COLO829 (cell line): ENCODE measurements at regions not wholly inside any gene's neighbourhood (a gene's known extent, or its start where the extent isn't known, plus 50 kb on each side); places are given as distances from the start of the nearest gene placed in this dataset.

Source experiments
- DNase-seq: peaks from one replicate; pipeline ENCODE4 v3.0.0; 2012; ENCODE audit warnings: low spot score

DNA sequence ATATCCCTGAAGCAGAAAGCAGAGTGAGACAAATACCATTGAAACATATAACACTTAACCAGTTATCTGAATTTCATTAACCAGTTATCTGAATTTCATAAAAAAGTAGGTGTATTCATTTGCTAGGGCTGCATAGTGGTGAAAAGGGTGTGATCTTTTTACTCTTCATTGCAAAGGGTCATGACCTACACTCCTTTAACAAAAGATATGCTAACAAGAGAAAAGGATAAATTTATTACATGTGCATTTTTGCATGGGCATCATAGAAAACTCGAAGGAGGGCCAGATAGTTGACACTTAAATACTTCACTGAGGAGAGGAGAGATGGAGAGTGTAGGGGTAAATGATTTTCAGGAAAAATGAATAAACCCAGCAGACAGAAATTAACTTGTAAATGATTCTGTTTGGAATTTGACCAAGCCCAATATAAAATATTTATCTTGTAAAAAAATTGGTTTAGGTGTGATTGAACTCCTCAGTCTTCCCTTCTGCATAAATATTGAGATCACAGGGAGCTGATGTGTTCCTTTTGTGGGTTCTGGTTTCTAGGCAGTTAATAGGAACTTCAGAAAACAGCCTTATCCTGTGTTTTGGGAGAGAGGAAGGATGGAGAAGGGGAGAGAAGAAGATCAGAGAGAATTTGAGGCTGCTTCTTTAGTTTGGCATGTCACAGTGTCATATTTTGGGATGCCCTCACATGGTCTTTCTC is 372.5 kb upstream of the SYT4 start:
- no peak for DNase-seq

GRCh38 chr18:43650426-43650825 is 373.1 kb upstream of the SYT4 start:
- no peak for DNase-seq

DNA sequence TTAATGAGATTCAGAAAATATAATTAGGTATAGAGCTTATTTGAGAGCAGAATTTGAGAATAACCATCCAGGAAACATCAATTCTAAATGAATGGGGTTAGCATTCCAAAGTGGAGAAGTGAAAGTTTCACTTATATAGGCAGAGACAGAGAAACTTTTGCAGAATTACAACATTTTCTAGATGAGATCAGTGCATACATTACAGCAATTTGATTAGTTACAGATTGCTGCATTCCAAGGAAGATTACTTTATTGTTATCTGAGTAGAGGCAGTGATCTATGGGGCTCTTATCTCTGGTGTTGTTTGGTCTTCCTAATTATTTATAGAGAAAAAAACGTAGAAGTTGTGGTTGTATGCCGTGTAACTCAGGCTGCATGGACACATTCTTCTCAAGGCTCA is 373.8 kb upstream of the SYT4 start:
- DNase-seq: no peak

DNA sequence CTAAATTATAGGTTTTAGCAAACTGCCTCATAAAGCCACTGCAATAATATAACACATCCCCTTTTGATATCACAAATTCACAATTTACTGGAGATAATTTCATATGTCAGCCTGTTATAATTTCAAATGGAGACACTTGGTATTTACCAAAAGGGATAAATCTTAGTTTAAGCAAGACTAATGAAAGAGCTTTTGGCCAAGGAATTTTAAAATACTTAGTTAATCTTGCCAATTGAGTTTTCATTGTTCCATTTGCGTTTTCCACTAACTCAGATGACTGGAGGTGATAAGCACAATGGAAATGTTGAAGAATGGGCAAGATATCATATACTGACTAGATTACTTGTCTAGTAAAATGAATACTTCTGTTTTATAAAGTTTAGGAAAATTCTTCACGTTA is 379.3 kb upstream of the SYT4 start:
- DNase-seq: no peak

DNA sequence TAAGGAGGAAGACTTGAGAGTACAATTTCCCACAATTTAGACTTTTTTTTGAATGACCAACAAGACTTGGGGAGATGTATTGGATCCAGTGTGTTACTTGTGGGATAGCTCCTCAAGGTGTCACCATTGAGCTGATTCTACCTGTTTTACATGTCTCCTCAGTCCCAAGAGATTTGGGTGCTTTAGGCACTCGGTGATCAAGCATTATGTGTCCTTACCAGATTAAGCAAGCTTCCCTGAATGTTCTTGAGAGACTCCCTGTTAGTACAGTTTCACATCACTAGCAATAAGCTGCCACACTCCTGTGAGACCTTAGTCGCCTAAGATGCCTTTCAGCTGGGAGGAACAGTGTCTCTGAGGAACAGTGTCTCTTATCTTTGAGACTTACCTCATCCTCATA is 384.3 kb upstream of the SYT4 start:
- no peak for DNase-seq

DNA sequence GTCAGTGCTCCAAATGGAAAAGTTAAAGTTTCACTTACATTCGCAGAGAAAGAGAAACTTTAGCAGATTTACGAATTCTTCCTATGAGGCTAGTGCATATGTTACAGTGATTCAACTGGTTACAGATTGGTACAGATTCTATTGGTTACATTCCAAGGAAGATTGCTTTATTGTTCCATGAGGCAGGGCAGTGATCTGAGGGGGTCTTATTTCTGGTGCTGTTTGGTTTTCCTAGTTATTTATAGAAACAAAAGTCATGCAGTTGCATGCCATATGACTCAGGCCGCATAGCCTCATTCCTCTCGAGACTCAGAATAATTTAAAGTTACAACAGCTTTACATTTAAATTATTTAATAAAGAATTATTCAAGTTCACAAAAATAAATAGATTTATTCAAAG is 385.4 kb upstream of the SYT4 start:
- DNase-seq: peak; percentile 3

GRCh38 chr18:43663159-43663558 is 385.9 kb upstream of the SYT4 start:
- no peak for DNase-seq

DNA sequence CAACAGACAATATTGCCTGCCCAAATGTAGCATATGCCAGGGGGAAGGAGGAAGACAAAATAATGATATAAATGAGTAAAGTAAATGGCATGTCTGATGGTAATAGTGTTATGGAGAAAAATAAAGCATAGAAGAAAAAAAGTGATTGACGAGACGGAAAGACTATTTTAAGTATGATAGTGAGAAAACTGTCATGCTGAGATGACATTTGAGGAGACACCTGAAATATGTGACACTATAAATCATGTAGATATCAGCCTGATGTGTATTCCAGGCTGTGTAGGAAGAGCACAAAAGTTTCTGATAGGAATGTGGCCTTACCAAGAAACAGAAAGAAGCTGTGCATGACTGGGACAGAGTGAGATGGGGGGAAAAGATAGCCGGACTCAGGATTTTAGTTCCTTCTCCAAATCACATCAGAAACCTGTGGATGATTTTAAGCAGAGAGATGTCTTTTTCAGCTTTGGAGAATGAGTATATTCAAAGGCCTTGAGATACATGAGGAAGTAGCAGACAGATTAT is 387.3 kb upstream of the SYT4 start:
- DNase-seq: no peak

- no peak for DNase-seq
Measured at GRCh38 chr18:43665105-43665788, 388.0 kb upstream of the SYT4 start.

- no peak for DNase-seq
Measured at GRCh38 chr18:43668866-43669265, 391.6 kb upstream of the SYT4 start.

DNA sequence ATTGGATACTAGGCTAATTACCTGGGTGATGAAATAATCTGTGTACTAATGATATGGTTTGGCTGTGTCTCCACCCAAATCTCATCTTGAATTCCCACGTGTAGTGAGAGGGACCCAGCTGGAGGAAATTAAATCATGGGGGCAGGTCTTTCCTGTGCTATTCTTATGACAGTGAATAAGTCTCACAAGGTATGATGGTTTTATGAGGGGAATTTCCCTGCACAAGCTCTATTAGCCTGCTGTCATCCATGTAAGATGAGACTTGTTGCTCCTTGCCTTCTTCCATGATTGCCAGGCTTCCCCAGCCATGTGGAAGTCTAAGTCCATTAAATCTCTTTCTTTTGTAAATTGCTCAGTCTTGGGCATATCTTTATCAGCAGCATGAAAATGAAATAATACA is 394.1 kb upstream of the SYT4 start:
- no peak for DNase-seq

GRCh38 chr18:43680096-43680495 is 402.8 kb upstream of the SYT4 start:
- no peak for DNase-seq

DNA sequence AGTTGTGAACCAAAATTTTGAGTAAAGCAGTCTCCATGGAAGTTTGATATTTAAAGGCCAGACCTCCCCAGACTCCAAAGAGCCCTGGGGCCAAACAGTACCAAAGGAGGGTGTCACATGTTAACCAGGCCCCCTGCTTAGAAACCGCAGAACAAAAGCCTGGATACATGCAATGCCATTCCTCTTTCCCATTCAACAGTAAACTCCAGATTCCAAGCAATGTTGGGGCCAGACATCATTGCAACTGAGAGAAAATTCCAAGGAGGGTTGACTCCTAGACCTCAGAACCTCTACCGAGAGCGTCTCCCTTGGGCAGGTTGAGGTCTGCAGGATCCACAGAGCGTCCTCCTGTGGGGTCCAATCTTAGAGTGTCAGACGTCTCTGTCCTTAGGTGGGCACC is 404.4 kb upstream of the SYT4 start:
- no peak for DNase-seq

DNA sequence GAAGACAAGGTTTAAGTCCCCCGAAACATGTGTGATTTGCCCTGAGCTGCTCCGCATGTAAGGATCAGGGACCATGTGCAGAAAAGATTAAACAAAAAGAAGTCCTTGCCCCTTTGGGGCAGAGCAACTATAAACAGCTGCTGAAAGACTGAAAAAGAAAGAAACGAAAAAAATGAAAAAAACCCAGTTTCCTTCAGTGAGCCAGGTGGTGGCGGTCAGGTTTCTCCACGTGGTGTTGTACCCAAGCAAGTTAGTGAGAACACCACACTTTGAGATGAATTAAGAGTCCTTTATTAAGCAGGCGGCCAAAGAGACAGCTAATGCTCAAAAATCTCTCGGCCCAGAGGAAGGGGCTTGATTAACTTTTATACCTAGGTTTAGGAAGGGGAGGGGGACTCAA is 404.9 kb upstream of the SYT4 start:
- DNase-seq: no peak

DNA sequence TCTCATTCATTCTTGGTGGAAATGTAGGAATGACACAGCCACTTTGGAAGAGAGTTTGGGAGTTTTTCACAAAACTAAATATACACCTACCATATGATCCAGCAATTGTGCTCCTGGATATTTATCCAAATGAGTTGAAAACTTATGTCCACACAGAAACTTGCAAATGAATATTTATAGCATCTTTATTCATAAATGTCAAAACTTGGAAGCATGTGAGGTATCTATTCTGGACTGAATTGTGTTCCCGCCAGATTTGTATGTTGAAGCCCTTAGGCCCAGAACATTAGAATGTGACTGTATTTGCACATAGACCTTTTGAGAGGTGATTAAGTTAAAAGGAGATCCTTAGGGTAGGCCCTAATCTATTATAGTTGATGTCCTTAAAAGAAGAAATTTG is 409.4 kb upstream of the SYT4 start:
- no peak for DNase-seq

- no peak for DNase-seq
Measured at GRCh38 chr18:43692099-43692690, 414.9 kb upstream of the SYT4 start.

DNA sequence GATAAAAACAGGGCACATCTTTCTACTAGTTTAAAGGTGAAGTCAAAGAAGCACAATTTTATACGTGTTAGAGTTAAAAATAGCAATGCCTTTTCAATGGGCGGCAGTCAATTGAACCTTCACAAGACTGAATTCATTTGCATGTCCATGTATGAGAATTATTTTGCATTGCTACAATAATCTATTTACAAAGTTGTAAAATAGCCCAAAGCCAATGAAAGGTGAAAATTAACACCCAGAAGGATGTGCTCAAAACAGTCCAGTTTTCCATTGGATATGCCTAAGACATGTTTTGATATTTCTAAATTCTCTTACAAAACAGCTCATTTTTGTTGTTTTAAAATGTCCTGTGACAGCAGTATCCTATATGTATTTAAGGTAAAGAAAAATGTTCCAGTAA is 425.1 kb upstream of the SYT4 start:
- DNase-seq: no peak

DNA sequence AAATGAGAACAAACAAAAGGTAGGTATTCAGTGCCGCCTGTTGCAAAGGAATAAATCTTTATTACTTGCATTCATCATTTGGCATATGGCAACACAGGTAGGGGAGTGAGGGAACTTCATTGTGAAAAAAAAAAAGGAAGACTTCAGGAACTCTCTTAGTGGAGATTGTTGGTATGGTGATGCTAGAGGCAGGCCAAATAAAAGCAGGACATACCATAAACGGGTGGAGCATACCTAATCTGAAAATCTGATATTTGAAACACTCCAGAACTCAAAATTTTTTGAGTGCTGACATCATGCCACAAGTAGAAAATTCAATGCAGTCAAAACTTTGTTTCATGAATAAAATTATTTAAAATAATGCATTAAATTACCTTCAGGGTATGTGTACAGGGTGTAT is 425.8 kb upstream of the SYT4 start:
- no peak for DNase-seq

DNA sequence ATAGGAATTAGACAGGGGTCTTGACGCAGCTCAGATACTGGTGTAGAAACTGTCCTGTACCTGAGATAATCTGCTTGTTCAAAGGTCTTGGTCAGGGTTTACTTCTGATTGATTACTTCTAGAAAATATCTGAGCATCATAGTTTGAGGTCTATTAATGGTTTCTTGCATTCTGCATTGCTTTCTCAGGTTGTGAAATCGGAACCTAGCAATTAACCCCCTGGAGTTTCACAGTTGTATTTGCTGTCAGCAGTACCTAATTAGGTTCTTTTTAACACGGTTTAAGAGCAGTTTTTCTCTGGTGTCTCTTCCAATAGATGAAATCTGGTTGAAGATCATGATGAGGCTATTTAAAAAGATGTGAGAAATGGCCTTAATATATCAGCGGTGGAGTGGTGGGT is 428.6 kb upstream of the SYT4 start:
- no peak for DNase-seq

DNA sequence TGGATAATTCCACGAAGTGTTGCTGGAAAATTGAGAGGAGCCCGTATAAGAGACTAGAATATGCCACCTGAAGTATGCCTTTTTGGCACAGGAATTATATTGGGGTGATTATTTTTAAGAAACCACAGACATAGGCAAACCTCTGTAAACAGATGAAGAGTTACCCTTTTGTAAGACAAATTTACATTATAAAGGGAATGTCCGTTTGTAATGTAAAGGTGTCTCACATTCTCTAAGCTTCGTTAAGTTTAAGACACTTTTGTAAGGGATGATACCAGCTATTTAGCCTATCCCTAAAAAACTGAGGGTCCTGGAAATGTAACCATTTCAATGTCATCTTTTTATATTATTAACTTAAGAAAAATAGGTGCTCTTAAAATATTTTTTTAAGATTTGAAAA is 432.8 kb upstream of the SYT4 start:
- no peak for DNase-seq

DNA sequence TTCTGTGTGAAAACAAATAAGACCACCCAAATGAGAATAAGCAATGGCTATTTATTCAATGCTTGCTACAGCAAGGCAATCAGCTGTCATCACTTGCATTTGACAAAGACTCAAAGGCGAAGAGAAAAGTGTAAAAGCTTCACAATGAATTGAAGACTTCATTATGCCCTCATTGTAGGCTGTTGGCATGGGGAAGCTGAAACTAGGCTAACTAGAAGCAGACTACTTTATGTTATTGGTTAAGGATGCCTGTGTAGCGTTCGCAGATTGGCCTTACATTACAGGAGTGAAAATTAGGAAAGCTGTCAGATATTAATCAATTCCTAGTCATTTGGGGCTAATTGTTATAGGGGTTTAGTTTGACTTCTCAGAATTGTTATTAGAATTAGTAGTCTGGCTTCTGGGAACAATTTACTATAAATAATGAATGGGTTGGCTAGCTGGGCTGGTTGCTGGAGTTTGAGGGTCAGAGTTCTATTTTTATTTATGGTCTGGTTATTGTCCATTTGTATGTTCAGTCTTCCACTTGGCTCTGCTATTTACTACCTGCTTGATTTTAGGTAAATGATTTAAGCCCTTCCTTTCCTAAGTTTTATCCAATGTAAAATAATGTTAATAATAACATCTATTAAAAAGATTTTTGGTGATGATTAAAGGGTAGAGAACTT is 437.2 kb upstream of the SYT4 start:
- DNase-seq: no peak

DNA sequence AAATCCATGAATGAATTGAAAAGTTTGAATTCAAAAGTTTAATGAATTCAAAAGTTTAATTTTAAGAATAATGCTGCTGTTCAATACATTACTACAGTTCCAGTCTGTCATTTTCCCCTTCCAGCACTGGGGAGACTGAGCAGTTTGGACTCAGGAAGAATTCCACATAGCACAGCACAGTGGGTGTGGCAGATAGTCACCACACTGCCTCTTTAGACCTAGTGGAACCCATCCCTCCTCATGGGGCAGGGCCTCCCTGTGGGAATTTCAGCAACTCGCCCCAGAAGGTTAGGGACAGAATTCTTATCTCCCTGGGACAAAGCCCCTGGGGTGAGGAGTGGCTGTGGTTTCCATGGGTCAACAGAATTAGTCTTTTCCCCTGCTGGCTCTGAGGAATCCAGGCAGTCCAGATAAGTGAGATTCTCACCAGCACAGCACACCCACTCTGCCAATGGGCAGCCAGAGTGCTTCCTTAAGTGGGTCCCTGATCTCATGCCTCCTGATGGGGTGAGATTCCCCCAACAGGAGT is 442.0 kb upstream of the SYT4 start:
- no peak for DNase-seq

DNA sequence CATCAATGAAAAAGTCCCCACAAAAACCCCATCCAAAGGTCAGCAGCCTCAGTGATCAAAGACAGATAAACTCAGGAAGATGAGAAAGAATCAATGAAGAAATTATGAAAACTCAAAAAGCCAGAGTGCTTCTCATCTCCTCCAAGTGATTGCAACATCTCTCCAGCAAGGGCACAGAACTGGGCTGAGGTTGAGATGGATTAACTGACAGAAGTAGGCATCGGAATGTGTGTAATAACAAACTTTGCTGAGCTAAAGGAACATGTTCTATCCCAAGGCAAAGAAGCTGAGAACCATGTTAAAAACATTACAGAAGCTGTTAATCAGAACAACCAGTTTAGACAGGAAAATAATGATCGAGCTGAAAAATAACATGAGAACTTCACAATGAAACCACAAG is 442.8 kb upstream of the SYT4 start:
- no peak for DNase-seq
